GM12878 (cell line): ENCODE measurements at regions not wholly inside any gene's neighbourhood (a gene's known extent, or its start where the extent isn't known, plus 50 kb on each side); places are given as distances from the start of the nearest gene placed in this dataset.

Experiments used
- ATAC-seq: fragments of 200-7000 bp; cut with Tn5 transposase; 3 replicates; pipeline ENCODE4 v1.9.1; 2020; ENCODE audit warnings: mild to moderate bottlenecking, moderate library complexity
- BruUV-seq: library from RNA; stranded (reverse); fragments of 400-500 nt; replicated peaks from 2 replicates; lab custom pipeline; 2021; lab: Mats Ljungman, UMichigan
- CTCF ChIA-PET: fragments of 300-600 bp; sonication (Branson Sonifier 250); formaldehyde crosslinking; extraction: SDS; loops from one replicate; lab custom pipeline; 2021; ENCODE audit warnings: inconsistent platforms; lab: Yijun Ruan, JAX
- POLR2A ChIA-PET: fragments of 350-600 bp; formaldehyde crosslinking; extraction: SDS; loops from one replicate; lab custom pipeline; 2021; ENCODE audit warnings: inconsistent platforms; lab: Charles Lee
- RAD21 ChIA-PET: fragments of 300-600 bp; sonication (Branson Sonifier 250); formaldehyde crosslinking; loops from one replicate; lab custom pipeline; 2023; ENCODE audit warnings: antibody characterized with exemption; ENCODE audit not compliant: unreplicated experiment; lab: Charles Lee
- SMC1A ChIA-PET: fragments of 300-600 bp; sonication (Branson Sonifier 250); formaldehyde crosslinking; loops from one replicate; lab custom pipeline; 2023; ENCODE audit not compliant: unreplicated experiment, uncharacterized antibody; lab: Charles Lee
- DNase-seq: peaks from one replicate; pipeline ENCODE4 v3.0.0-alpha.2; 2011; ENCODE audit warnings: low read depth, low spot score
- FAIRE-seq: peaks from 3 replicates; lab custom pipeline; 2011; peaks lifted over from hg19 to GRCh38; lab: Jason Lieb, UNC
- H2AFZ ChIP-seq: 2 replicates; pipeline ENCODE4 v1.6.0; 2011; ENCODE audit warnings: low read depth, low read length, control low read depth; ENCODE audit not compliant: control insufficient read depth
- H3K27ac ChIP-seq: 2 replicates; pipeline ENCODE4 v1.5.1; 2011; ENCODE audit warnings: control low read depth; ENCODE audit not compliant: control insufficient read depth, insufficient read depth
- H3K27me3 ChIP-seq, 2 experiments: replicated peaks in 1 of 2; 2 replicates each; pipeline versions ENCODE4 v1.6.0 to v1.6.1; 2011; ENCODE audit warnings: low read length in 1 of 2; ENCODE audit not compliant: control insufficient read depth in 2 of 2, insufficient read depth in 2 of 2
- H3K36me3 ChIP-seq, 2 experiments: 2 replicates each; pipeline ENCODE4 v1.5.1; 2011; ENCODE audit warnings: low read length in 1 of 2; ENCODE audit not compliant: control insufficient read depth in 2 of 2, insufficient read depth in 2 of 2
- H3K4me1 ChIP-seq: 2 replicates; pipeline ENCODE4 v1.6.1; 2011; ENCODE audit warnings: mild to moderate bottlenecking, low read length, moderate library complexity, mixed read lengths; ENCODE audit not compliant: control insufficient read depth, insufficient read depth
- H3K4me2 ChIP-seq: 2 replicates; pipeline ENCODE4 v1.6.0; 2011; ENCODE audit warnings: control low read depth; ENCODE audit not compliant: control insufficient read depth, insufficient read depth
- H3K4me3 ChIP-seq: fragments of 200-600 bp; sonication (generic); 2 replicates; pipeline ENCODE4 v1.5.1; 2016
- H3K79me2 ChIP-seq: 2 replicates; pipeline ENCODE4 v1.6.0; 2011; ENCODE audit warnings: low read length; ENCODE audit not compliant: control insufficient read depth, insufficient read depth
- H3K9ac ChIP-seq: 2 replicates; pipeline ENCODE4 v1.8.0; 2011; ENCODE audit warnings: low read length, control low read depth, mixed read lengths; ENCODE audit not compliant: control insufficient read depth, insufficient read depth
- H3K9me3 ChIP-seq: replicated peaks from 3 replicates; pipeline ENCODE4 v1.5.1; 2011; ENCODE audit warnings: mild to moderate bottlenecking, low read length; ENCODE audit not compliant: control insufficient read depth, insufficient read depth
- H4K20me1 ChIP-seq: 2 replicates; pipeline ENCODE4 v1.6.0; 2011; ENCODE audit not compliant: control insufficient read depth, insufficient read depth
- BACH1 ChIP-seq: fragments of 450-650 bp; IDR thresholded peaks from 2 replicates; pipeline ENCODE4 v1.6.1; 2017; ENCODE audit warnings: mild to moderate bottlenecking, borderline replicate concordance
- BCL11A ChIP-seq: IDR thresholded peaks from 2 replicates; pipeline ENCODE4 v1.6.1; 2011; ENCODE audit warnings: low read depth, low read length
- CBX5 ChIP-seq: sonication (generic); IDR thresholded peaks from 2 replicates; pipeline ENCODE4 v1.6.1; 2016; ENCODE audit warnings: low read depth, moderate library complexity, mild to moderate bottlenecking, inconsistent platforms
- CHD1 ChIP-seq: IDR thresholded peaks from 2 replicates; pipeline ENCODE4 v1.6.1; 2012; ENCODE audit warnings: low read depth, low read length, improper control_type of control experiment
- ESRRA ChIP-seq: IDR thresholded peaks from 2 replicates; pipeline ENCODE4 v1.6.1; 2012; ENCODE audit warnings: mild to moderate bottlenecking, low read length, improper control_type of control experiment
- EZH2 ChIP-seq: IDR thresholded peaks from 2 replicates; pipeline ENCODE4 v1.6.1; 2012; ENCODE audit warnings: low read depth, mild to moderate bottlenecking, control low read depth, inconsistent platforms, low read length, borderline replicate concordance; ENCODE audit not compliant: control insufficient read depth
- JUND ChIP-seq: IDR thresholded peaks from 2 replicates; pipeline ENCODE4 v1.6.1; 2012; ENCODE audit warnings: low read depth, mild to moderate bottlenecking, low read length, improper control_type of control experiment, moderate library complexity
- MXI1 ChIP-seq: fragments of 150-350 bp; IDR thresholded peaks from 2 replicates; pipeline ENCODE4 v1.6.1; 2011; ENCODE audit warnings: low read depth, mild to moderate bottlenecking, inconsistent platforms, low read length, improper control_type of control experiment
- NFXL1 ChIP-seq: fragments of 450-650 bp; IDR thresholded peaks from 2 replicates; pipeline ENCODE4 v1.6.1; 2017; ENCODE audit warnings: antibody characterized with exemption, mild to moderate bottlenecking, borderline replicate concordance
- NR2C2 ChIP-seq: IDR thresholded peaks from 2 replicates; pipeline ENCODE4 v1.6.1; 2011; ENCODE audit warnings: borderline replicate concordance, low read depth; ENCODE audit not compliant: control insufficient read depth, insufficient read length
- PAX8 ChIP-seq: fragments of 450-650 bp; IDR thresholded peaks from 2 replicates; pipeline ENCODE4 v1.6.1; 2017; ENCODE audit warnings: mild to moderate bottlenecking, moderate library complexity
- POLR2AphosphoS2 ChIP-seq: IDR thresholded peaks from 2 replicates; pipeline ENCODE4 v1.6.1; 2011; ENCODE audit warnings: low read depth, mild to moderate bottlenecking, low read length, improper control_type of control experiment, moderate library complexity
- POLR2AphosphoS5 ChIP-seq: IDR thresholded peaks from 2 replicates; pipeline ENCODE4 v1.6.1; 2011; ENCODE audit warnings: mild to moderate bottlenecking, low read length, inconsistent platforms
- RUNX3 ChIP-seq: IDR thresholded peaks from 2 replicates; pipeline ENCODE4 v1.6.1; 2012; ENCODE audit warnings: low read length, inconsistent platforms
- SIN3A ChIP-seq: IDR thresholded peaks from 2 replicates; pipeline ENCODE4 v1.6.1; 2012; ENCODE audit warnings: low read depth, low read length, improper control_type of control experiment
- ZNF592 ChIP-seq: fragments of 450-650 bp; IDR thresholded peaks from 2 replicates; pipeline ENCODE4 v1.6.1; 2017; ENCODE audit warnings: mild to moderate bottlenecking, moderate library complexity
- ZNF622 ChIP-seq: fragments of 450-650 bp; IDR thresholded peaks from 2 replicates; pipeline ENCODE4 v1.6.1; 2017; ENCODE audit warnings: mild to moderate bottlenecking, inconsistent platforms
- ZSCAN29 ChIP-seq: fragments of 450-650 bp; IDR thresholded peaks from 2 replicates; pipeline ENCODE4 v1.6.1; 2017; ENCODE audit warnings: mild to moderate bottlenecking, moderate library complexity
- in situ Hi-C: fragments of 300-500 bp; cut with MboI; formaldehyde crosslinking; loops from 9 replicates; pipeline ENCODE4 v1.14.3; 2018; ENCODE audit warnings: mixed read lengths
- intact Hi-C: fragments of 100-400 bp; cut with micrococcal nuclease; formaldehyde crosslinking; loops from one replicate; pipeline ENCODE4 v1.14.2; 2022; ENCODE audit not compliant: unreplicated experiment
- TF ChIP-seq, protein P1 (sequence below): IDR thresholded peaks from 2 replicates; pipeline ENCODE4 v1.6.1; 2012; ENCODE audit warnings: improper control_type of control experiment, low read depth, low read length; ENCODE audit not compliant: insufficient replicate concordance

DNA sequence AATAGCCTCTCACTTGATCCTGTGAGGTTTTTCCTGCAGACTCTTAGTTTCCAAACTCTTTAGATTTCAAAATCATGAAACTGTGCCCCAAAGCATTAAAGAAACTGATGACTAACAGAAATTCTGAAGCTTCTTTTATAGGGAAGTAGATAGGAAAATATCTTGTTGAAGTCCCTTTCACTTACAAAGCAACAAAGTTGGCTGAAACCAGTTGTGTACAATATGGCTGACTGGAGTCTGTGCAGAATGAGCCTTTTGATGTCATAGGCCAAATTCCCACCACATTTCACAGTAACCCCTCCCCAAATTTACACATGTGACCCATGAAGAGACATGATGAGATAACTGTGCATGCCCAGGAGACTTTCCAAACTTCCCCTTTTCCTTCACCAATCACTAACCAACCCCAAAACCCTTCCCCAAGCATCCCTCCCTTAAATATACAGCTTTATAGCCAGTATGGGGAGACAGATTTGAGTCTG lies 61.7 kb upstream of the NCK2 start:
- DNase-seq (no peak), FAIRE-seq (peak; percentile 41), ATAC-seq (no peak)
- ChIA-PET RAD21 (no interaction called here), SMC1A (no interaction called here), POLR2A (no interaction called here), CTCF (no interaction called here)
- BruUV-seq = no TSS peak
- intact Hi-C loops = no loop called here
- no peaks in the 10 kb centered on the region for H3K27me3 ChIP-seq
- H3K9ac ChIP-seq = no peak overlapping the region
- no peak for TF ChIP-seq NFXL1
- TF ChIP-seq EZH2 = no peak
- TF ChIP-seq MXI1 = no peak
- TF ChIP-seq NR2C2 = no peak
- no peak for TF ChIP-seq ESRRA
- TF ChIP-seq, protein P1, sequence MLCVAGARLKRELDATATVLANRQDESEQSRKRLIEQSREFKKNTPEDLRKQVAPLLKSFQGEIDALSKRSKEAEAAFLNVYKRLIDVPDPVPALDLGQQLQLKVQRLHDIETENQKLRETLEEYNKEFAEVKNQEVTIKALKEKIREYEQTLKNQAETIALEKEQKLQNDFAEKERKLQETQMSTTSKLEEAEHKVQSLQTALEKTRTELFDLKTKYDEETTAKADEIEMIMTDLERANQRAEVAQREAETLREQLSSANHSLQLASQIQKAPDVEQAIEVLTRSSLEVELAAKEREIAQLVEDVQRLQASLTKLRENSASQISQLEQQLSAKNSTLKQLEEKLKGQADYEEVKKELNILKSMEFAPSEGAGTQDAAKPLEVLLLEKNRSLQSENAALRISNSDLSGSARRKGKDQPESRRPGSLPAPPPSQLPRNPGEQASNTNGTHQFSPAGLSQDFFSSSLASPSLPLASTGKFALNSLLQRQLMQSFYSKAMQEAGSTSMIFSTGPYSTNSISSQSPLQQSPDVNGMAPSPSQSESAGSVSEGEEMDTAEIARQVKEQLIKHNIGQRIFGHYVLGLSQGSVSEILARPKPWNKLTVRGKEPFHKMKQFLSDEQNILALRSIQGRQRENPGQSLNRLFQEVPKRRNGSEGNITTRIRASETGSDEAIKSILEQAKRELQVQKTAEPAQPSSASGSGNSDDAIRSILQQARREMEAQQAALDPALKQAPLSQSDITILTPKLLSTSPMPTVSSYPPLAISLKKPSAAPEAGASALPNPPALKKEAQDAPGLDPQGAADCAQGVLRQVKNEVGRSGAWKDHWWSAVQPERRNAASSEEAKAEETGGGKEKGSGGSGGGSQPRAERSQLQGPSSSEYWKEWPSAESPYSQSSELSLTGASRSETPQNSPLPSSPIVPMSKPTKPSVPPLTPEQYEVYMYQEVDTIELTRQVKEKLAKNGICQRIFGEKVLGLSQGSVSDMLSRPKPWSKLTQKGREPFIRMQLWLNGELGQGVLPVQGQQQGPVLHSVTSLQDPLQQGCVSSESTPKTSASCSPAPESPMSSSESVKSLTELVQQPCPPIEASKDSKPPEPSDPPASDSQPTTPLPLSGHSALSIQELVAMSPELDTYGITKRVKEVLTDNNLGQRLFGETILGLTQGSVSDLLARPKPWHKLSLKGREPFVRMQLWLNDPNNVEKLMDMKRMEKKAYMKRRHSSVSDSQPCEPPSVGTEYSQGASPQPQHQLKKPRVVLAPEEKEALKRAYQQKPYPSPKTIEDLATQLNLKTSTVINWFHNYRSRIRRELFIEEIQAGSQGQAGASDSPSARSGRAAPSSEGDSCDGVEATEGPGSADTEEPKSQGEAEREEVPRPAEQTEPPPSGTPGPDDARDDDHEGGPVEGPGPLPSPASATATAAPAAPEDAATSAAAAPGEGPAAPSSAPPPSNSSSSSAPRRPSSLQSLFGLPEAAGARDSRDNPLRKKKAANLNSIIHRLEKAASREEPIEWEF = no peak
- TF ChIP-seq ZNF622 = no peak
- no peak for TF ChIP-seq ZSCAN29
- TF ChIP-seq ZNF592 = no peak
- no peak for TF ChIP-seq JUND
- no peak for TF ChIP-seq CBX5
- TF ChIP-seq POLR2AphosphoS2 = no peak
- no peak for TF ChIP-seq SIN3A
- no peak for TF ChIP-seq RUNX3
- no peak for TF ChIP-seq BCL11A
- no peak for TF ChIP-seq POLR2AphosphoS5
- TF ChIP-seq BACH1 = no peak
- no peak for TF ChIP-seq PAX8
- TF ChIP-seq CHD1 = no peak
- no peaks in the 10 kb centered on the region for H3K9me3 ChIP-seq
- in situ Hi-C loops = no loop called here
- H3K27ac ChIP-seq = no peak overlapping the region
- no peak overlapping the region for H3K4me3 ChIP-seq
- no peaks in the 10 kb centered on the region for H3K36me3 ChIP-seq
- H2AFZ ChIP-seq = no peak overlapping the region
- H4K20me1 ChIP-seq = no peaks in the 10 kb centered on the region
- H3K4me1 ChIP-seq = no peaks in the 10 kb centered on the region
- no peaks in the 10 kb centered on the region for H3K79me2 ChIP-seq
- H3K4me2 ChIP-seq = no peak overlapping the region
